ENCODE measurements at regions not wholly inside any gene's neighbourhood (a gene's known extent, or its start where the extent isn't known, plus 50 kb on each side); places are given as distances from the start of the nearest gene placed in this dataset.

DNA sequence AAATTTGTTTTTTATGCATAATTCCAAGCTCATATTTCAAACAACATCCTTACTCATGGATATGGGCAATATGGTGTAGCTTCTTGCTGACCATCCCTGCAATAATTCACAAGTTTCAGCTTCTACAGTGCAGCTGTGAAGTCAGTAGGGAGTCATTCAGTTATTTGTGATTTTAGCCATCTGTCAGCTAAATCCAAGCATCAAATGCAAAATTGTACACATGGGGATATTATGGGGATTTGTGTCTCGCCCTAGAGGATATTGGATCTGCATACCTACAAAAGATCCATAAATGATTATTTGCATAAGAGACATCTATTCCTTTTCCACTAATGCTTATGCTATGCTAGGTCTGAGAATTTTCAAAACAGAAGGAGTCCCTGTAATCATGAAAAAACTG lies 217.9 kb upstream of the SLITRK5 start:
- Mint-ChIP-seq H3K27me3 (ENCODE audit: low read depth) (no peaks in the 10 kb centered on the region; the same call in 1 of the 2 replicates), H3K4me1 (no peaks in the 10 kb centered on the region), H3K4me3 (no peak overlapping the region), H3K9me3 (no peaks in the 10 kb centered on the region), H3K36me3 (ENCODE audit: insufficient read depth in 1 of 3, low read depth in 3 of 3) (no peaks in the 10 kb centered on the region), H3K27ac (no peak overlapping the region)
- no peak for TF ChIP-seq CTCF (conservative IDR thresholded peaks at IDR 0.05)
- H3K56ac ChIP-seq (ENCODE audit: insufficient read length, low read depth, low read length) = no peak overlapping the region
- H2AK5ac ChIP-seq (ENCODE audit: insufficient read length, low read length) = no peak overlapping the region
- H2BK15ac ChIP-seq (ENCODE audit: low read depth, low read length) = no peak overlapping the region
- no peak overlapping the region for H4K91ac ChIP-seq (ENCODE audit: insufficient read length, low read depth, low read length)
- no peak overlapping the region for H4K8ac ChIP-seq (replicated peaks; ENCODE audit: insufficient read length, low read depth, low read length)
- H4K20me1 ChIP-seq (ENCODE audit: control insufficient read depth, insufficient read depth, insufficient read length) = no peaks in the 10 kb centered on the region
- no peak overlapping the region for H3K9ac ChIP-seq (ENCODE audit: extremely low read depth, insufficient read length, low read length)
- no peak overlapping the region for H2BK120ac ChIP-seq (ENCODE audit: low read depth, low read length, poor library complexity, severe bottlenecking)
- DNase-seq = no peak
- H3K9me3 ChIP-seq (ENCODE audit: control insufficient read depth, low read depth, low read length) = no peaks in the 10 kb centered on the region
- no peak overlapping the region for H2AFZ ChIP-seq (ENCODE audit: low read length)
- H2BK20ac ChIP-seq (ENCODE audit: low read depth, low read length, poor library complexity, severe bottlenecking) = no peak overlapping the region
- no peak overlapping the region for H2BK12ac ChIP-seq (ENCODE audit: insufficient read length, low read depth, low read length)
- H4K5ac ChIP-seq (ENCODE audit: insufficient read length, low read depth, low read length) = no peak overlapping the region
- H3K23ac ChIP-seq (ENCODE audit: insufficient read length, low read depth, low read length) = no peak overlapping the region
- H3T11ph ChIP-seq (ENCODE audit: low read length) = no peak overlapping the region
- no peak overlapping the region for H3K14ac ChIP-seq (ENCODE audit: insufficient read depth, low read length)
- H3K23me2 ChIP-seq (ENCODE audit: insufficient read length, low read depth, low read length, poor library complexity, severe bottlenecking) = no peaks in the 10 kb centered on the region
- no peak overlapping the region for H2BK5ac ChIP-seq (ENCODE audit: insufficient read length, low read length)
- H3K4me2 ChIP-seq (ENCODE audit: insufficient read depth, insufficient read length, low read length) = no peak overlapping the region
- no CpG with 5 or more reads among the region's 1 CpG for WGBS (ENCODE audit: extremely low coverage, insufficient read length, low lambda C conversion rate)
- no peaks in the 10 kb centered on the region for H3K79me2 ChIP-seq (ENCODE audit: insufficient read depth, low read length)
- no peak overlapping the region for H3K4ac ChIP-seq (ENCODE audit: low read depth, low read length)
- H3K79me1 ChIP-seq (ENCODE audit: insufficient read depth, low read depth, low read length, poor library complexity, severe bottlenecking) = no peaks in the 10 kb centered on the region
- H3K27ac ChIP-seq (ENCODE audit: insufficient read length, low read depth, low read length) = no peak overlapping the region
- H3K27me3 ChIP-seq (ENCODE audit: insufficient read depth, low read length) = no peaks in the 10 kb centered on the region
- no peaks in the 10 kb centered on the region for H3K4me1 ChIP-seq (ENCODE audit: insufficient read depth, low read length)
- no peak overlapping the region for H3K18ac ChIP-seq (ENCODE audit: insufficient read length, low read depth, low read length)

All from H9 (cell line).